HCT116 (cell line): ENCODE measurements at regions not wholly inside any gene's neighbourhood (a gene's known extent, or its start where the extent isn't known, plus 50 kb on each side); places are given as distances from the start of the nearest gene placed in this dataset.

Source experiments
- ATAC-seq: fragments of 200-7000 bp; cut with Tn5 transposase; 2 replicates; pipeline ENCODE4 v1.9.1; 2020; ENCODE audit warnings: mild to moderate bottlenecking, moderate library complexity
- BruUV-seq: library from RNA; stranded (reverse); fragments of 400-500 nt; replicated peaks from 2 replicates; lab custom pipeline; 2021; lab: Mats Ljungman, UMichigan
- CTCF ChIA-PET: fragments of 300-600 bp; sonication (Branson Sonifier 250); formaldehyde crosslinking; loops from one replicate; lab custom pipeline; 2021; ENCODE audit warnings: antibody characterized with exemption; lab: Charles Lee
- POLR2A ChIA-PET: fragments of 300-600, 350-600 bp; sonication (Branson Sonifier 250); formaldehyde crosslinking; loops from one replicate; lab custom pipeline; 2021; ENCODE audit warnings: antibody characterized with exemption; lab: Charles Lee
- RAD21 ChIA-PET, 2 experiments: fragments of 300-600 bp; sonication (Branson Sonifier 250); formaldehyde crosslinking; loops; one replicate each; lab custom pipeline; 2023; ENCODE audit warnings: low total read pairs in 2 of 2; ENCODE audit not compliant: uncharacterized antibody in 2 of 2, unreplicated experiment in 2 of 2, low non-redundant PET in 1 of 2; lab: Charles Lee
- DNase-seq: peaks from one replicate; pipeline ENCODE4 v3.0.0-alpha.2; 2010; ENCODE audit warnings: low read depth, low spot score
- H2AFZ ChIP-seq: fragments of 200-600 bp; shearing (Covaris generic), sonication (generic); 2 replicates; pipeline ENCODE4 v1.6.1; 2017; ENCODE audit warnings: low read depth, mixed run types, mixed read lengths, antibody characterized with exemption, low read length; ENCODE audit not compliant: poor library complexity, severe bottlenecking
- H3K27ac ChIP-seq: 2 replicates; pipeline ENCODE4 v1.5.1; 2012; ENCODE audit warnings: low read depth, low read length
- H3K27me3 ChIP-seq: fragments of 200-600 bp; sonication (generic); 2 replicates; pipeline ENCODE4 v1.6.1; 2016; ENCODE audit warnings: mixed run types, low read length, mixed read lengths; ENCODE audit not compliant: insufficient read depth
- H3K36me3 ChIP-seq, 2 experiments: fragments of 200-500 bp in 1 of 2; fragments of 200-600 bp in 1 of 2; sonication (Bioruptor generic) in 1 of 2; sonication (generic) in 1 of 2; 2 replicates each; pipeline versions ENCODE4 v1.5.1 to v1.6.1; 2014 to 2016; ENCODE audit warnings: low read length in 2 of 2, inconsistent platforms in 1 of 2, mixed read lengths in 1 of 2, mixed run types in 1 of 2; ENCODE audit not compliant: insufficient read depth in 2 of 2, control insufficient read depth in 1 of 2
- H3K4me1 ChIP-seq, 2 experiments: fragments of 200-600 bp in 1 of 2; sonication (generic) in 1 of 2; 2 replicates each; pipeline versions ENCODE4 v1.5.1 to v1.6.1; 2012 to 2017; ENCODE audit warnings: low read length in 2 of 2, inconsistent platforms in 1 of 2, mild to moderate bottlenecking in 1 of 2, mixed read lengths in 1 of 2, mixed run types in 1 of 2, moderate library complexity in 1 of 2; ENCODE audit not compliant: insufficient read depth in 2 of 2, control insufficient read depth in 1 of 2
- H3K4me2 ChIP-seq: fragments of 200-600 bp; sonication (generic); 2 replicates; pipeline ENCODE4 v1.6.1; 2017; ENCODE audit warnings: mixed run types, low read length, mixed read lengths
- H3K4me3 ChIP-seq, 2 experiments: fragments of 200-600 bp in 1 of 2; sonication (generic) in 1 of 2; replicated peaks in 1 of 2; 2 replicates each; pipeline ENCODE4 v1.5.1; 2011 to 2016; ENCODE audit warnings: low read length in 2 of 2, control low read depth in 1 of 2, low read depth in 1 of 2, mild to moderate bottlenecking in 1 of 2, mixed read lengths in 1 of 2, mixed run types in 1 of 2
- H3K79me2 ChIP-seq: fragments of 200-600 bp; sonication (generic); 2 replicates; pipeline ENCODE4 v1.6.1; 2017; ENCODE audit warnings: mild to moderate bottlenecking, mixed run types, low read length, moderate library complexity, mixed read lengths; ENCODE audit not compliant: insufficient read depth
- H3K9ac ChIP-seq: fragments of 200-600 bp; sonication (generic); 2 replicates; pipeline ENCODE4 v1.6.1; 2016; ENCODE audit warnings: low read length, mixed read lengths
- H3K9me2 ChIP-seq: fragments of 200-600 bp; sonication (generic), shearing (Covaris generic); 2 replicates; pipeline ENCODE4 v1.6.1; 2017; ENCODE audit warnings: mixed run types, mild to moderate bottlenecking, moderate library complexity; ENCODE audit not compliant: insufficient read depth
- H3K9me3 ChIP-seq, 2 experiments: fragments of 200-500 bp in 1 of 2; fragments of 200-600 bp in 1 of 2; sonication (Bioruptor generic) in 1 of 2; sonication (generic) in 1 of 2; 2 replicates each; pipeline ENCODE4 v1.6.1; 2014 to 2017; ENCODE audit warnings: low read length in 2 of 2, mixed read lengths in 2 of 2, inconsistent platforms in 1 of 2, low read depth in 1 of 2, mild to moderate bottlenecking in 1 of 2, mixed run types in 1 of 2, moderate library complexity in 1 of 2; ENCODE audit not compliant: control insufficient read depth in 1 of 2, insufficient read depth in 1 of 2
- H4K20me1 ChIP-seq: fragments of 200-600 bp; sonication (generic), shearing (Covaris generic); 2 replicates; pipeline ENCODE4 v1.6.1; 2017; ENCODE audit warnings: mixed run types, mild to moderate bottlenecking, moderate library complexity; ENCODE audit not compliant: insufficient read depth
- ELF1 ChIP-seq: IDR thresholded peaks from 2 replicates; pipeline ENCODE4 v1.6.1; 2012; ENCODE audit warnings: low read depth, borderline replicate concordance
- EZH2phosphoT487 ChIP-seq: fragments of 200-600 bp; IDR thresholded peaks from 2 replicates; pipeline ENCODE4 v1.6.1; 2018; ENCODE audit warnings: antibody characterized with exemption, borderline replicate concordance
- FOSL1 ChIP-seq: IDR thresholded peaks from 2 replicates; pipeline ENCODE4 v1.6.1; 2012; ENCODE audit warnings: low read depth
- JUND ChIP-seq: IDR thresholded peaks from 2 replicates; pipeline ENCODE4 v1.6.1; 2012
- RAD21 ChIP-seq: IDR thresholded peaks from 2 replicates; pipeline ENCODE4 v1.6.1; 2012; ENCODE audit warnings: low read depth, mild to moderate bottlenecking
- intact Hi-C: fragments of 100-400 bp; cut with micrococcal nuclease; formaldehyde crosslinking; loops from 2 replicates; pipeline ENCODE4 v1.10.0; 2022
- TF ChIP-seq, protein P1 (sequence below): IDR thresholded peaks from 2 replicates; pipeline ENCODE4 v1.6.1; 2011; ENCODE audit warnings: mild to moderate bottlenecking, low read length, moderate library complexity; ENCODE audit not compliant: insufficient replicate concordance; ENCODE audit errors: extremely low read depth
- TF ChIP-seq, protein P2 (sequence below), 3 experiments: fragments of 200-600 bp in 1 of 3; sonication (generic) in 1 of 3; IDR thresholded peaks in 2 of 3; conservative IDR thresholded peaks in 1 of 3; 2 replicates each; pipeline ENCODE4 v1.5.1; 2012 to 2017; ENCODE audit warnings: low read depth in 2 of 3, low read length in 2 of 3, antibody characterized with exemption in 1 of 3, borderline replicate concordance in 1 of 3, control low read depth in 1 of 3, mild to moderate bottlenecking in 1 of 3, mixed read lengths in 1 of 3, mixed run types in 1 of 3, moderate library complexity in 1 of 3; ENCODE audit not compliant: insufficient read depth in 1 of 3
- TF ChIP-seq, protein P3 (sequence below): IDR thresholded peaks from 2 replicates; pipeline ENCODE4 v1.6.1; 2012; ENCODE audit warnings: low read depth

GRCh38 chr14:53537422-53538315, 384.5 kb upstream of the DDHD1 start:
- Histone ChIP-seq H3K9me2 (no peaks in the 10 kb centered on the region), H3K4me1 (peaks cover 10 to 19% of the 10 kb centered on the region in 2 experiments; a peak in 3 of 4 replicates), H3K27ac (0 out of 2 replicates have a peak overlapping the region, but pooled peaks have one; percentile 12), H3K9ac (no peak overlapping the region), H3K79me2 (no peaks in the 10 kb centered on the region), H3K27me3 (no peaks in the 10 kb centered on the region), H3K4me2 (no peak overlapping the region), H3K36me3 (no peaks in the 10 kb centered on the region), H3K9me3 (no peaks in the 10 kb centered on the region), H4K20me1 (no peaks in the 10 kb centered on the region), H2AFZ (no peak overlapping the region), H3K4me3 (no peak overlapping the region)
- RAD21 ChIA-PET = interaction anchor here (0.6 to 1.2 kb wide), 4 partner anchors 106 to 813 kb away, joined by 3 to 5 read pairs (median 3); no protein-coding TSS in a partner anchor
- no TSS peak for BruUV-seq
- POLR2A ChIA-PET = interaction anchor here (0.9 to 1.4 kb wide), 2 partner anchors 416 to 811 kb away, joined by 3 to 4 read pairs; no protein-coding TSS in a partner anchor
- intact Hi-C loops = loop anchor here (2.0 to 5.0 kb wide), 2 partner anchors 105 to 801 kb away; no protein-coding TSS in a partner anchor
- DNase-seq (no peak), ATAC-seq (peak; percentile 28)
- TF ChIP-seq ELF1 (no peak), RAD21 (peak; percentile 17; the same call in 1 of the 2 replicates), FOSL1 (no peak)
- CTCF ChIA-PET = interaction anchor here (0.6 to 2.2 kb wide), 8 partner anchors 9 to 810 kb away, joined by 3 to 17 read pairs (median 5); partner anchors contain the start of gene BMP4

DNA sequence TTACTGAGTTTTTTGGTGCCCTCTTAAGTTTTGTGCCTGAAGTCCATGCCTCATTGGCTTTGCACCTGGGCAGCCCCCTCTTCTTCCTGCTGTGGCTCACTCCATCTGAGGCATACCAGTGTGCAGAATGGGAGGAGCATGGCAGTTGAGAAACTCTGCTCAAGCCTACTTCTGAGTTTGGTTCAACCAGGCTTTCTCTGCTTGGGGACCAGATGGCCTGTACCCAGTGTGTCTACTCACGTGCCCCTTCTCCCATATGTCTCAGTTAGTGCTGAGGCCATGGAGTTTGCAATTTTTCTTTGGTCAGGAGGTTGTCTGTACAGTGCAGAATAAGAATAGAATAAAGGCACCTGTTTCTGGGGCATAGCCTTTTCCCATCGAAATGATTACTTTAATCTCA, 383.3 kb upstream of the DDHD1 start:
- H3K4me3 ChIP-seq = no peak overlapping the region
- intact Hi-C loops = loop anchor here (5.0 kb wide), 1 partner anchor 104 kb away; no protein-coding TSS in a partner anchor
- no peaks in the 10 kb centered on the region for H3K79me2 ChIP-seq
- no peak overlapping the region for H3K27ac ChIP-seq
- no TSS peak for BruUV-seq
- H3K4me2 ChIP-seq = no peak overlapping the region
- no peaks in the 10 kb centered on the region for H3K9me3 ChIP-seq
- peaks cover 8 to 22% of the 10 kb centered on the region in 2 experiments; a peak in 3 of 4 replicates for H3K4me1 ChIP-seq
- no peaks in the 10 kb centered on the region for H4K20me1 ChIP-seq
- DNase-seq (no peak), ATAC-seq (no peak)
- H3K9ac ChIP-seq = no peak overlapping the region
- RAD21 ChIA-PET = no interaction called here
- H3K36me3 ChIP-seq = no peaks in the 10 kb centered on the region
- POLR2A ChIA-PET = no interaction called here
- CTCF ChIA-PET = no interaction called here
- no peaks in the 10 kb centered on the region for H3K27me3 ChIP-seq
- no peaks in the 10 kb centered on the region for H3K9me2 ChIP-seq
- no peak overlapping the region for H2AFZ ChIP-seq
- TF ChIP-seq EZH2phosphoT487 (no peak), FOSL1 (no peak), RAD21 (no peak), JUND (no peak)
- TF ChIP-seq, protein P1, sequence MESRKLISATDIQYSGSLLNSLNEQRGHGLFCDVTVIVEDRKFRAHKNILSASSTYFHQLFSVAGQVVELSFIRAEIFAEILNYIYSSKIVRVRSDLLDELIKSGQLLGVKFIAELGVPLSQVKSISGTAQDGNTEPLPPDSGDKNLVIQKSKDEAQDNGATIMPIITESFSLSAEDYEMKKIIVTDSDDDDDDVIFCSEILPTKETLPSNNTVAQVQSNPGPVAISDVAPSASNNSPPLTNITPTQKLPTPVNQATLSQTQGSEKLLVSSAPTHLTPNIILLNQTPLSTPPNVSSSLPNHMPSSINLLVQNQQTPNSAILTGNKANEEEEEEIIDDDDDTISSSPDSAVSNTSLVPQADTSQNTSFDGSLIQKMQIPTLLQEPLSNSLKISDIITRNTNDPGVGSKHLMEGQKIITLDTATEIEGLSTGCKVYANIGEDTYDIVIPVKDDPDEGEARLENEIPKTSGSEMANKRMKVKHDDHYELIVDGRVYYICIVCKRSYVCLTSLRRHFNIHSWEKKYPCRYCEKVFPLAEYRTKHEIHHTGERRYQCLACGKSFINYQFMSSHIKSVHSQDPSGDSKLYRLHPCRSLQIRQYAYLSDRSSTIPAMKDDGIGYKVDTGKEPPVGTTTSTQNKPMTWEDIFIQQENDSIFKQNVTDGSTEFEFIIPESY = no peak
- TF ChIP-seq, protein P2, sequence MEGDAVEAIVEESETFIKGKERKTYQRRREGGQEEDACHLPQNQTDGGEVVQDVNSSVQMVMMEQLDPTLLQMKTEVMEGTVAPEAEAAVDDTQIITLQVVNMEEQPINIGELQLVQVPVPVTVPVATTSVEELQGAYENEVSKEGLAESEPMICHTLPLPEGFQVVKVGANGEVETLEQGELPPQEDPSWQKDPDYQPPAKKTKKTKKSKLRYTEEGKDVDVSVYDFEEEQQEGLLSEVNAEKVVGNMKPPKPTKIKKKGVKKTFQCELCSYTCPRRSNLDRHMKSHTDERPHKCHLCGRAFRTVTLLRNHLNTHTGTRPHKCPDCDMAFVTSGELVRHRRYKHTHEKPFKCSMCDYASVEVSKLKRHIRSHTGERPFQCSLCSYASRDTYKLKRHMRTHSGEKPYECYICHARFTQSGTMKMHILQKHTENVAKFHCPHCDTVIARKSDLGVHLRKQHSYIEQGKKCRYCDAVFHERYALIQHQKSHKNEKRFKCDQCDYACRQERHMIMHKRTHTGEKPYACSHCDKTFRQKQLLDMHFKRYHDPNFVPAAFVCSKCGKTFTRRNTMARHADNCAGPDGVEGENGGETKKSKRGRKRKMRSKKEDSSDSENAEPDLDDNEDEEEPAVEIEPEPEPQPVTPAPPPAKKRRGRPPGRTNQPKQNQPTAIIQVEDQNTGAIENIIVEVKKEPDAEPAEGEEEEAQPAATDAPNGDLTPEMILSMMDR (IDR thresholded peaks at IDR 0.05 in 2 of 3, conservative IDR thresholded peaks at IDR 0.05 in 1 of 3; ENCODE audit: borderline replicate concordance in 1 of 3, insufficient read depth in 1 of 3, low read depth in 2 of 3, low read length in 2 of 3) = no peak
- TF ChIP-seq, protein P3, sequence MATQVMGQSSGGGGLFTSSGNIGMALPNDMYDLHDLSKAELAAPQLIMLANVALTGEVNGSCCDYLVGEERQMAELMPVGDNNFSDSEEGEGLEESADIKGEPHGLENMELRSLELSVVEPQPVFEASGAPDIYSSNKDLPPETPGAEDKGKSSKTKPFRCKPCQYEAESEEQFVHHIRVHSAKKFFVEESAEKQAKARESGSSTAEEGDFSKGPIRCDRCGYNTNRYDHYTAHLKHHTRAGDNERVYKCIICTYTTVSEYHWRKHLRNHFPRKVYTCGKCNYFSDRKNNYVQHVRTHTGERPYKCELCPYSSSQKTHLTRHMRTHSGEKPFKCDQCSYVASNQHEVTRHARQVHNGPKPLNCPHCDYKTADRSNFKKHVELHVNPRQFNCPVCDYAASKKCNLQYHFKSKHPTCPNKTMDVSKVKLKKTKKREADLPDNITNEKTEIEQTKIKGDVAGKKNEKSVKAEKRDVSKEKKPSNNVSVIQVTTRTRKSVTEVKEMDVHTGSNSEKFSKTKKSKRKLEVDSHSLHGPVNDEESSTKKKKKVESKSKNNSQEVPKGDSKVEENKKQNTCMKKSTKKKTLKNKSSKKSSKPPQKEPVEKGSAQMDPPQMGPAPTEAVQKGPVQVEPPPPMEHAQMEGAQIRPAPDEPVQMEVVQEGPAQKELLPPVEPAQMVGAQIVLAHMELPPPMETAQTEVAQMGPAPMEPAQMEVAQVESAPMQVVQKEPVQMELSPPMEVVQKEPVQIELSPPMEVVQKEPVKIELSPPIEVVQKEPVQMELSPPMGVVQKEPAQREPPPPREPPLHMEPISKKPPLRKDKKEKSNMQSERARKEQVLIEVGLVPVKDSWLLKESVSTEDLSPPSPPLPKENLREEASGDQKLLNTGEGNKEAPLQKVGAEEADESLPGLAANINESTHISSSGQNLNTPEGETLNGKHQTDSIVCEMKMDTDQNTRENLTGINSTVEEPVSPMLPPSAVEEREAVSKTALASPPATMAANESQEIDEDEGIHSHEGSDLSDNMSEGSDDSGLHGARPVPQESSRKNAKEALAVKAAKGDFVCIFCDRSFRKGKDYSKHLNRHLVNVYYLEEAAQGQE = no peak
